Stimulated activated naive CD8-positive, alpha-beta T cell treated with anti-CD3 and anti-CD28 coated beads, Interleukin-15, Interleukin-2, amounts not matched to agents 100 ng/mL and 50 ng/mL, for 24 hours (primary cell): ENCODE measurements at regions not wholly inside any gene's neighbourhood (a gene's known extent, or its start where the extent isn't known, plus 50 kb on each side); places are given as distances from the start of the nearest gene placed in this dataset.

Experiments used
- H3K27ac Mint-ChIP-seq: one replicate; pipeline ENCODE4 v1.8.0; 2021; ENCODE audit warnings: mild to moderate bottlenecking, mixed read lengths
- H3K27me3 Mint-ChIP-seq: one replicate; pipeline ENCODE4 v1.8.0; 2021; ENCODE audit warnings: mixed read lengths
- H3K36me3 Mint-ChIP-seq: one replicate; pipeline ENCODE4 v1.8.0; 2021; ENCODE audit warnings: low read depth, mixed read lengths
- H3K4me1 Mint-ChIP-seq: one replicate; pipeline ENCODE4 v1.8.0; 2021; ENCODE audit warnings: low read depth, mixed read lengths
- H3K4me3 Mint-ChIP-seq: one replicate; pipeline ENCODE4 v1.8.0; 2021; ENCODE audit warnings: mild to moderate bottlenecking, mixed read lengths
- H3K9me3 Mint-ChIP-seq: one replicate; pipeline ENCODE4 v1.8.0; 2021; ENCODE audit warnings: mixed read lengths

DNA sequence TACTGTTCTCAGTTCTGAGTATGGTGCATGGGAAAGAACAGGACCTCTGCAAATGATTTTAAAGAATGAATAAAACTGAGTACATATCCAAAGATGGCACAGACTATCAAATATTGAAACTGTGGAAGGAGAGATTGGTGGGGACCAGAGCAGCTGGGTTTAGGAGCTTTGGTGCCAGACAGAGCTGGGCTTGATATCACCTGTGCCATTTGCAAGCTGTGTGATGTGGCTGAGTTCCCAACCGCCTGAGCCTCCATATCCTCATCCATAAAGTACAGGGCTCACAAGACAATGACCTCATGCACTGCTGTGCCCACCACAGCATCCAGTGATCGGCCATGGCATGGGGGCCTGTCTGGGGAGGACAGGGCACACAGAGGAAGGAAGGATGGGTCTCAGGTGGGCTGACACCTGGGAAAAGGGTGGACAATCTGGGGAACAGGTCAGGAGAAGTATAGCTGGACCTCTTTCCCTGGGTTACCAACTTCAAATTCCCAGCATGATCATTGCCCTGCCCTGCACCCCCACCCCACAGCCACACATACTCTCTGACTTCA is 83.9 kb upstream of the RAB6C start:
- no peaks in the 10 kb centered on the region for H3K36me3 Mint-ChIP-seq
- H3K4me1 Mint-ChIP-seq: no peaks in the 10 kb centered on the region
- no peak overlapping the region for H3K27ac Mint-ChIP-seq
- H3K4me3 Mint-ChIP-seq: no peak overlapping the region
- H3K9me3 Mint-ChIP-seq: no peaks in the 10 kb centered on the region
- peaks cover 20% of the 10 kb centered on the region for H3K27me3 Mint-ChIP-seq

DNA sequence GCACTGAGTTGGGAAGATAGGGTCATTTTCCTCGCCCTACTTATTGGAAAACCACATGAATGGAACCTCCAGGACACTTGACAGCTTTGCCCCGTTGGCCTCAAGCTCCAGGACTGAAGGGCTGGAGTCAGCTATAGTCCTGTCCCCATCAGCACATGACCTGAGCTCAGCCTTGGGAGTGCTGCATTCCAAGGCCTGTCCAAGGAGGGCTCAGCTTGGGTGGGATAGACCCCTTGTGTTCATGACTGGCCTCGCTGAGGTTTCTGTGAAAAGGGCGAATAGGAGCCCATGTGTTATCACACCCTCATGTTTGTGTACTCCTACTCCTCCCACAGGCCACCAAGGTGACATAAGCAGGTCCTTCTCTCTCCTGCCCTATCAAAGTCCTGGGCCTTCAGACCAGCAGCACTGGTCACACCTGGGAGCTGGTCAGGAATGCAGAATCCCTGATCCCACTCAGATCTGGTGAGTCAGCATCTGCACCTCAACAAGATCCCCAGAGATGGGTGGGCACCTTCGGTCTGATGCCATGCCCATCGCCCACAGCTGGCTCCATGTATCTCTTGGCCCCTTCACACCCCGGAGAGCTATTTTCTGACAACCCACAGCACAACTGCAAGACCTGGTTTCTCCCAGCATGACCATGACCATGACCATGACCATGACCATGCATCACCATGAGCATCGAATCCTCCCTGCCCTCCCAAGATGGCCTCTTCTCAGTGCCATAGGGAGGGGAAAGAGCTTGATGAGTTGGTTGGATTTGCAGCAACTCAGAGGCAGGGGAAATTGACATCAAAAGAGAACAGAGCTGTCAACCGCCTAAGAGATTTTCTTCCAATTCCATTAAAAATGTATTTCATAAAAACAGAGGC is 83.0 kb upstream of the RAB6C start:
- Mint-ChIP-seq H3K36me3 (no peaks in the 10 kb centered on the region), H3K27ac (no peak overlapping the region), H3K4me1 (no peaks in the 10 kb centered on the region), H3K4me3 (no peak overlapping the region), H3K27me3 (peaks cover 17% of the 10 kb centered on the region), H3K9me3 (no peaks in the 10 kb centered on the region)

DNA sequence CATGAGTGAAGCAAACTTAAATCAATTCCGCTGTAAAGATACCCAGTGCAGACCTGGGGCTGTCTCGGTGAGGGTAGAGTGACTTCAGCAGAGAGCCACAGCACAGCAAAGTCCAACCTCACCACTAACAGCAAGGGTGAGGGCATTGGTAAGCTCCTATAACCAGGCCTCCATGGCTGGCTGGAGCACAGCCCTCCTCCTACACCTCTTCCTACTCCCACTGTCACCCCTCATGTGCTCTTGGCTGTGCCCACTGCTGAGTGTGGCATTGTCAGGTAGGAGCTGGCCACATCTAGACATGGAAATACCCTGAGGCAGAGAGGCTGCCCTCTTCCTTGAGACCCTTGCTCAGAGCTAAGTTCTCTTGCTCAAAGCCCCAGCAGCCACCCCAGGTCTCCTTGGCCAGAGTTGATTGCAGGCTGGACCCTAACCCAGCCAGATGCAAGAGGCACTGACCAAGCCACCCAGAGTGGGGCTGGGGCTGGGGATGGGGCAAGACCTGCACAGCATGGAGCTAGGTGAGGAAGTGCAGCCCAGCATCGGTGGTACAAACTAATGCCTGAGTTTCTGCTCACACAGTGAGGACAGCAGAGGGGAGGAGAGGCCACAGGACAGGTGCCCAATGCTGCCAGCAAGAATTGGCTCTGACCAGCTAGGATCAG is 77.6 kb upstream of the RAB6C start:
- Mint-ChIP-seq H3K4me1 (no peaks in the 10 kb centered on the region), H3K9me3 (no peaks in the 10 kb centered on the region), H3K27ac (no peak overlapping the region), H3K36me3 (no peaks in the 10 kb centered on the region), H3K4me3 (no peak overlapping the region), H3K27me3 (peaks cover 9% of the 10 kb centered on the region)

DNA sequence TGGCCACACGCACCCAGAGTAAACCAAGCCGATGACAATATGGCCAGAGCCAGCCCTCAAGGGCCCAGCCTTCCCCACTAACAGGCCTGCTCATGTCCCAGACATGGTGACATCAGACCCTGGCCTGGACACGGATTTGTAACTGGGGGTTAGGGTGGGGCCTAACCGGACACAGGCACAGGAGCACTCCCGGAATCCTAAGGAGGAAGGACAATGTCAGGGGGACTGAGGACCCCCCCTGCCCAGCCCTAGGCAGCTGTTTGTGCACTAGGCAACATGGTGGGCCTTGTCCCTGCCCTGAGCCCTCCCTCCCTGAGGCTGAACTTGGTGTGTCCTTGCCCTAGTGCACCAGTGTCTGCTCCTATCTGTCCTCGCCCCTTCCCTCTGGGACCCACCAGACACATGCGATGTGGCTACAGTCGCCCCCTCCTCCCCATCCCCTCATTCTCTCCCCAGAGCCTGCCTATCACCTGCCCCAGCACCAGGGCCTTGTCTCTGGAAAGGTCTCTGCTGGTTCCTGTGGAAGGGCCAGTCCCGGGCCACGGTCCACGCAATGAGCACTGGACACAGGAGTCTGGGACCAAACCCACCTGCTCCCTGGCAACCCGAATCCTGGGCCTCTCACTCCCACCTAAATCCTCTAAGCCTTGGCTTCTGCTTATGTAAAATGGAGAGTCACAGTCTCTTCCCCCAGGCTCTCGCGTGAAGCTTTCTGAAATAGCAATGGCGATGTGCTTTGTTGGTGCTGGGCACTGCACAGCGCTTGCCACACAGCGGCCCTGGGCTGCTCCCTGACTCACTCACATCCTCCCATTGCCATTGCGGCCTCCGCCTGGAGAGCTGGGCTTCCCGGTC is 76.5 kb upstream of the RAB6C start:
- no peak overlapping the region for H3K27ac Mint-ChIP-seq
- H3K27me3 Mint-ChIP-seq: peaks cover 4% of the 10 kb centered on the region
- no peaks in the 10 kb centered on the region for H3K4me1 Mint-ChIP-seq
- no peaks in the 10 kb centered on the region for H3K9me3 Mint-ChIP-seq
- H3K4me3 Mint-ChIP-seq: no peak overlapping the region
- H3K36me3 Mint-ChIP-seq: no peaks in the 10 kb centered on the region

DNA sequence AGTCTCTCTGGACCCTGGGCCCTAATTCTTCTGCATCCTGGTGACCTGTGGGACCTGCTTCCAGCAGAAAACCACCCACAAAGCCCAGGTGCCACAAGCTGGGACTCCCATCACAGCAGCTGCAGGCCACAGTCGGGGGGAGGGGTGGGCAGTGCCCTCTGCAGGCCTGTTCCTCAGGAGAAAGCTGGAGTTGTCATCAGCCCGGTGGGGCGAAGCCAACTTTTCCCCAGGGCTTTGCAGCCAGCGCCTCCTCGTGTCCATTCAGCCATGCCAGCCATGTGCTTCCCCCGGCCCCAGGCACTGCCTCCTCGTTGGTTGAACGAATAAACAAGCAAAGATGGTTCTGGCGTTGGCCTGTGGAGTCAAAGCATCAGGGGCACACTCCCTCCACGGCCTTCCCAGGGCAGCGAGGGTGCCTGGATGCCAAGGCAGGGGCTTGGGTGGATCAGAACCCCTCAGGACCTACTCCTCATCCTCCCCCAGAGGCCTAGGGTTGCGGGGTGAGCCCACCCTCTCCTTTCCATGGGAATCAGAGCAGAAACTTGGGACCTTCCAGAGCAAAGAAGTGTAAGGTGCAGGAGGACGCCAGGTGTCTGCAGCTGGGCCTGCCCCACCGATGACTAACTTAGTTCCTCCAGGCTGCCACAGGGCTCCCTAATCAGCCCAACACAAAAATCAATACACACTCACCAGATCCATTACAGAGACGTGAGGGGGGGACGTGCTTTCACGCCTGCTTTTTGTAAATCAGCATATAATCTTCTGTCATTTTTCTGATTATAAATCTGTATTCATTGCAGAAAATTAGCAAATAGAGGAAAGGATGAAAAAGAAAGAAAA is 75.7 kb upstream of the RAB6C start:
- H3K4me1 Mint-ChIP-seq: no peaks in the 10 kb centered on the region
- no peaks in the 10 kb centered on the region for H3K9me3 Mint-ChIP-seq
- H3K27me3 Mint-ChIP-seq: peaks cover 4% of the 10 kb centered on the region
- H3K36me3 Mint-ChIP-seq: no peaks in the 10 kb centered on the region
- H3K4me3 Mint-ChIP-seq: no peak overlapping the region
- H3K27ac Mint-ChIP-seq: no peak overlapping the region

DNA sequence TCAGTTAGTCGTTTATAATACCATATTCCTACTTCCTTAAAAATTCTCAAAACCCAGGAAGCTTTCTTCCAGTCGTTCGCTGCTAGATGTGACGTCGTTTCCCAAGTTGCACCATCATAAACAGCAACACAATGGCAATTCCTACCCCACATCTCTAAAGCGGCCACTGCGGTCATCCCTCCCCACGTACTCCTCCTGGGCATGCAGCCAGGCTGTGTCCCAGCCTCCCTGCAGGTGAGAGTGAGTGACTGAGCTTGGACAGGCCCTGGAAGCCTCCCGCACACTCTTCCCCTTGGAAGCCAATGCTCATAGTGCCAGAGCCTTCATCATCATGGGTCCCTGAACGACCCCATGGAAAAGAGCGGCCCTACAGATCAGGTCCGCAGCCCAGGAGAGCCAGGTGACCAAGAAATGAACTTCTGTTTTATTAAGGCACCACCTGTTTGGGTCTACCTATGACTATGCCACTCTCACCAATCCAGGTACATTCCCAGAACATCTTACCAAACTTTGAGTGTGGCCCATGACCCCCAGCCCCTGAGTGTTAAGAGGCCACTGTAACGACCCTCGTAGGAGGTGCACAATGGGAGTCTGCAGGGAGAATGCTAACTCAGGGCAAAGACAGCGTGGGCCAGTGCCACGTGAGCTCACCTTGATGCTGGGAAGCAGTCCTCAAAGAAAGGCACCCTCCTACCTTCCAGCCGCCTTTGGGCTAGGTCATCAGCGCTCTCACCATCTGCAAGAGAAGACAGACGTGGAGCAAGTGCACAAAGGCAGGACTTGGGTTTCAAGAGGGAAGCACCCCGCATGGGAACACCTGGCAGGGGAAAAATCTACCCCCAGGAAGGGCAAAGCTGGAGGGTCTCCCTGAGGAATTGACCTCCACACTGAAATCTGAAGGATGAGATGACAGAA is 74.7 kb upstream of the RAB6C start:
- Mint-ChIP-seq H3K9me3 (no peaks in the 10 kb centered on the region), H3K27ac (no peak overlapping the region), H3K27me3 (no peaks in the 10 kb centered on the region), H3K4me3 (no peak overlapping the region), H3K36me3 (no peaks in the 10 kb centered on the region), H3K4me1 (no peaks in the 10 kb centered on the region)

DNA sequence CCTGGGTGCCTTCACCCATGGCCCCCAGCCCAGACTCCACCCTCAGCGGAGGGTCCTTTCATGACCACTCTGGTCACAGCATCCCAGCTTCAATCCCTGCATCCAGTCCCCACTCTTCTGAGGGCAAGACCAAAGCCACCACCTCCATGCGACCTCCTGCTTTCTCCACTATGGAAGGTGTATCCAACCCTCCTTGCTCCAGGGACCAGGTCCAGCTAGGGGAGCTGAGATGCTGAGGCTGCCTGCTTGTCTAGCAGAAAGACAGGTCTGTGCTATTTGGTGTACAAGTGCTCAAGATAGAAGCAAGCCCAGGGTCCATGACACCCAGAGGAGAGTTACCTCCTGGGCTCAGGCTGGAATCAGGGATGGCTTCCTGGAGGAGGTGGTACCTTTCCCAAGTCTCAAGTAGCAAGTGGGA is 73.8 kb upstream of the RAB6C start:
- Mint-ChIP-seq H3K9me3 (no peaks in the 10 kb centered on the region), H3K27me3 (no peaks in the 10 kb centered on the region), H3K27ac (no peak overlapping the region), H3K4me3 (no peak overlapping the region), H3K36me3 (no peaks in the 10 kb centered on the region), H3K4me1 (no peaks in the 10 kb centered on the region)

DNA sequence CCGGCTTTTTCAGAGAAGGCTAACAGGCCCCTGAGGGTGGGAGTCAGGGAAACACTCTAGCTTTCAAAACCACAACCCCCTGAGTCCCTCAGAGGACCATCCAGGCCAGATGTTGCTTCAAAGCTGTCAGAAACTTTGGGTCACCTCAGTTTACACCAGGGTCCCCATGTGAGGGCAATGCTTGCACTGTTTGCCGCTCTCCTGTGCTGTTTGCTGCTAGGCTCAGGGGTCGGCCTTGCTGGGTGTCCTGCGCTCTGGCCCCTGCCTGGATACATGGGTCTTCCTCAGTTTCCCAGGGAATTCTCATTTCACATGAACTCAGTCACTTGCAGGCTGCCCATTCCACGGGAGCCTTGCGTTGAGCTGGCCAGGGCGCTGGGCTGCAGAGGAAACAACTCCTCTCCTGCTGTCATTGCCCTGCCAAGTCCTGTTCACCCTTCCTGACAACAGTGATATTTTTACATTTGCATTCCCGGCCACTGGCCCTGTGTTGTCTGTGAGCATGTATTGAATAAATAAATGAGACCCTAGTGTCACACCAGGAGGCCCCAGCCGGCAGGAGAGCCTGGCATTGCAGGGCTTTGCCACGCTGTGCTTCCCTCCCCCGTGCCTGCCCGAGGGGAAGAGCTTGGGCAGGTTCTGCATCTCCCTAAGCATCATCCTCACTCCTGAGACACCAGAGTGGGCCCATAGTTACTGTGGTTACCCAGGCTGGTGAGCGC is 73.2 kb upstream of the RAB6C start:
- Mint-ChIP-seq H3K27ac (no peak overlapping the region), H3K9me3 (no peaks in the 10 kb centered on the region), H3K36me3 (no peaks in the 10 kb centered on the region), H3K27me3 (no peaks in the 10 kb centered on the region), H3K4me1 (no peaks in the 10 kb centered on the region), H3K4me3 (no peak overlapping the region)

DNA sequence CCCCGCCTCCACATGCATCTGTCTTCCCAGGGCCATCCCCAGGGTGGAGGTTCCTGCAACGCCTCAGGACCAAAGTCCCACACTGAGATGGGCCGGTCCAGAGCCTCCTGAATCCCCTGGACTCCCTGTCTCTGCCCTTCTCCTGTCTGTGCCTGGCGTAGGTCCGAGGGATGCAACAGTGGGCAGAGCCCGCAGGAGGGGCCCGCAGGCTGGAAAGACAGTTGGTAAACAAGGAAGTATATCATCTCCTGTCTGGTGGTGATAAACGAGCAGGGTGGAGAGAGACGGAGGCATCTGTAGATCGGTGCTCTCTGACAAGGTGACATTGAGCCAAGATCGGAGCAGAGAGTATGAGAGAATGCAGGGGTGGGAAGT is 72.6 kb upstream of the RAB6C start:
- H3K27me3 Mint-ChIP-seq: no peaks in the 10 kb centered on the region
- no peaks in the 10 kb centered on the region for H3K36me3 Mint-ChIP-seq
- H3K27ac Mint-ChIP-seq: no peak overlapping the region
- no peaks in the 10 kb centered on the region for H3K4me1 Mint-ChIP-seq
- no peak overlapping the region for H3K4me3 Mint-ChIP-seq
- no peaks in the 10 kb centered on the region for H3K9me3 Mint-ChIP-seq

DNA sequence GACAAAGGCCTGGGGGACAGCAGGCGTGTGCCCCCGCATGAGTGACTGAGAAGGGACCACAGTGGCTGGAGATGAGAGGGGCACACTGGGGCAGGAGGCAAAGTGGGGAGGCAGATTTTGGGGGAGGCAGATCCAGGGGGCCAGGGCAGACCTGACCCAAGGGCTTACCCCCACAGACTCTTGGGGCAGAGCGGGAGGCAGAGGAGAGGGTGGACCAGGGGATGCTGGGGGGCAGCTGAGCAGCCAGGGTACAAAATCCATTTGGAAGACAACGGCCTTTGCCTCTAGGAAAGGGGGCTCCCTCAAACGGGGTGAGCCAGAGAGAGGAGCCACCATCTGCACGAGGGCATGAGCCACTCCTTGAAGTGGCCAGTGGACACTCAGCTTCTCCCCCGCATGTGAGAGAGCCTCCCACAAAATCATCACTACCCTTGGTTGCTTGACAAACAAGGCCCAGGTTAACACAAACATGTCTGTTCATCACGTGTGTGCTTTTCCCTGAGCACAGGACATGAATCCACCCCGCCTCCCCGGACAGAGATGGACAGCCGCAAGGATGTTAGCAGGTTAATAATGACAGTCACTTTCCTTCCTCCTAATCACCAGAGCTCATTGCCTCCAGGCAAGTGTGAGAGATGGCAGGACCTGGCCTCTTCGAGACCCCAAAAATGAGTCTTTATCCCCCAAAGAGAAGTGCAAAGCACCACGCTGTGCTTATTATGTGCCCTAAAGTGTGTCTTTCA is 72.0 kb upstream of the RAB6C start:
- no peaks in the 10 kb centered on the region for H3K4me1 Mint-ChIP-seq
- H3K9me3 Mint-ChIP-seq: no peaks in the 10 kb centered on the region
- H3K27ac Mint-ChIP-seq: no peak overlapping the region
- no peaks in the 10 kb centered on the region for H3K27me3 Mint-ChIP-seq
- no peaks in the 10 kb centered on the region for H3K36me3 Mint-ChIP-seq
- H3K4me3 Mint-ChIP-seq: no peak overlapping the region

DNA sequence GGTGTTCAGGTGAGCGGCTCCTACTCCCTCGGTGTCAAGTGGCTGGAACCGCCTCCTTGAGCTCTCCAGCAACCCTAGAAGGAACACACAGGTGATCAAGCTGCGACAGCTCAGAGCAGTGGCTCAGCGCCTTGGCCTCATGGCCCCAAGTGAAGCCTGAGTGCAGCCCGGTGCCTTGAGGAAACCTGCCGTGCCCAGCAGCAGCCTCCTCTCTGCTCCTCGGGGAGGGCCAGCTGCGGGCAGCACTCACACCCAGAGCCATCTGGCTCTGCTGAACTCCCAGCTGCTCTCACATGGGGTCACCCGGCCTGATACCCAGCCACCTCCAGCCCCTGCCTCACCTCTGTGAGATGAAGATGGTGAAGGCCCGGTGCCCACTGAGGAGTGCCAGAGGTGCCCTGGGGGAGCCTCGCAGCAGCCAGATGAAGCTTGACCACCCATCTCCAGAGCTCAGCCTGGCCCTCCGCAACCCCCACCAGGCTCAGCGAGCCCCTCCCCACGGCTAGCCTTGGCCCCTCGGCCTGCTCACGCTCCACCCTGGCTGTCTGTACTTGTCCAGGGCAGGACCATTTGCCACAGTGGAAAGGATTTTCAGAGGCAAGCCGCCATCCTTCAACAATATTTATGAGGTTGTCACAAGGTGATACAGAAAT is 70.6 kb upstream of the RAB6C start:
- Mint-ChIP-seq H3K4me1 (no peaks in the 10 kb centered on the region), H3K27ac (no peak overlapping the region), H3K36me3 (no peaks in the 10 kb centered on the region), H3K27me3 (no peaks in the 10 kb centered on the region), H3K9me3 (no peaks in the 10 kb centered on the region), H3K4me3 (no peak overlapping the region)
